DND-41 (cell line): ENCODE measurements at regions not wholly inside any gene's neighbourhood (a gene's known extent, or its start where the extent isn't known, plus 50 kb on each side); places are given as distances from the start of the nearest gene placed in this dataset.

Source experiments
- EZH2 ChIP-seq: IDR thresholded peaks from 3 replicates; pipeline ENCODE4 v1.6.1; 2012; ENCODE audit warnings: borderline replicate concordance, low read depth, mild to moderate bottlenecking, moderate library complexity, low read length, inconsistent platforms; ENCODE audit not compliant: severe bottlenecking
- TF ChIP-seq, protein P1 (sequence below): IDR thresholded peaks from 2 replicates; pipeline ENCODE4 v1.5.1; 2012; ENCODE audit warnings: borderline replicate concordance, low read length, moderate library complexity, mild to moderate bottlenecking; ENCODE audit not compliant: poor library complexity, severe bottlenecking; ENCODE audit errors: extremely low read depth

DNA sequence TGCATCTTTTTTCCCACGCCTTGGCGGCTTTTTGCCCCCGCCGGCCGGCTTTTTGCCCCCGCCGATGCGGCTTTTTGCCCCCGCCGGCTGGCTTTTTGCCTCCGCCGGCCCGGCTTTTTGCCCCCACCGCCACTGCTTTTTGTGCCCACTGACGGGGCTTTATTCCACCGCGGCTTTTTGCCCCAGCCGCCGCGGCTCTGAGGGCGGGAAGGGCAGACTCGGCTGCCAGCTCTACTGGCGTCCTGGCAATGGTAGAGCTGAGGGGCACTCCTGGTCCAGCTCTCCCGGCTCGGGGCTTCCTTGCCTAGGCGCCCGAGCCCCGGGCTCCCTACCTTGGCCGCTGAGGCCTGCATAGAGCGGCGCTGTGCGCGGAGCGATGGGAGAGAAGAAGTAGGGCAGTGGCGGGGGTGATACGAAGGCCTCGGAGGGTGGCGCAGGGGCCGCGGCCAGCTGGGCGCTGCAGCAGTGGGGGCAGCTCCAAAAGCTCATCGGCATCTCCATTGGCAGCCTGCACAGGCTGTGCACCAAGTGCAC lies 591.4 kb downstream of the TP53TG3F start:
- TF ChIP-seq, protein P1, sequence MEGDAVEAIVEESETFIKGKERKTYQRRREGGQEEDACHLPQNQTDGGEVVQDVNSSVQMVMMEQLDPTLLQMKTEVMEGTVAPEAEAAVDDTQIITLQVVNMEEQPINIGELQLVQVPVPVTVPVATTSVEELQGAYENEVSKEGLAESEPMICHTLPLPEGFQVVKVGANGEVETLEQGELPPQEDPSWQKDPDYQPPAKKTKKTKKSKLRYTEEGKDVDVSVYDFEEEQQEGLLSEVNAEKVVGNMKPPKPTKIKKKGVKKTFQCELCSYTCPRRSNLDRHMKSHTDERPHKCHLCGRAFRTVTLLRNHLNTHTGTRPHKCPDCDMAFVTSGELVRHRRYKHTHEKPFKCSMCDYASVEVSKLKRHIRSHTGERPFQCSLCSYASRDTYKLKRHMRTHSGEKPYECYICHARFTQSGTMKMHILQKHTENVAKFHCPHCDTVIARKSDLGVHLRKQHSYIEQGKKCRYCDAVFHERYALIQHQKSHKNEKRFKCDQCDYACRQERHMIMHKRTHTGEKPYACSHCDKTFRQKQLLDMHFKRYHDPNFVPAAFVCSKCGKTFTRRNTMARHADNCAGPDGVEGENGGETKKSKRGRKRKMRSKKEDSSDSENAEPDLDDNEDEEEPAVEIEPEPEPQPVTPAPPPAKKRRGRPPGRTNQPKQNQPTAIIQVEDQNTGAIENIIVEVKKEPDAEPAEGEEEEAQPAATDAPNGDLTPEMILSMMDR, result no peak
- TF ChIP-seq EZH2, result no peak
